Activated CD8-positive, alpha-beta memory T cell treated with anti-CD3 and anti-CD28 coated beads for 1 hour (primary cell): ENCODE measurements at regions not wholly inside any gene's neighbourhood (a gene's known extent, or its start where the extent isn't known, plus 50 kb on each side); places are given as distances from the start of the nearest gene placed in this dataset.

Experiments used
- DNase-seq, 2 donors: peaks; one replicate each; pipeline ENCODE4 v3.0.0-alpha.2; 2020; ENCODE audit warnings: low read depth in 1 of 2; ENCODE audit errors: extremely low read depth in 1 of 2

DNA sequence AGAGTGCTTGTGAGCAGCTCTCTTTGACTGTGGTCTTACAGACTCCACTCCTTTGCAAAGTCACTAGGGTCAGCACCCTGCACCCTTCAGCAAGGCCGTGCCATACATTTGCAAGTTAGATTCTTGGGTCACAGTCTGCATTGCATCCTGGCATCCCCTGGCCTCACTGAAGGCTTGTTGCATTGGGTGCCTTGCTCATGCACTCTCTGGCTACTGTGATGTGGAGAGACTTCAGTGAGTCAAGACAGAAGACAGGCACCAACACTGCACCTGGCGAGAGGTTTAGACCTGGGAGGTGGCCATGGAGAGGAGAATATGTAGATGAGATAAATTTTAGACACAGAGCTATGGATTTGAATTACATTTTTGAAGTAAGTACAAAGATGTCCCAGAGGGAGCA is 146.4 kb upstream of the COPS8 start:
- DNase-seq, result no peak

- no peak for DNase-seq
Measured at GRCh38 chr2:236939721-236940231, 145.9 kb upstream of the COPS8 start.

GRCh38 chr2:236940497-236940896 is 145.2 kb upstream of the COPS8 start:
- no peak for DNase-seq

DNA sequence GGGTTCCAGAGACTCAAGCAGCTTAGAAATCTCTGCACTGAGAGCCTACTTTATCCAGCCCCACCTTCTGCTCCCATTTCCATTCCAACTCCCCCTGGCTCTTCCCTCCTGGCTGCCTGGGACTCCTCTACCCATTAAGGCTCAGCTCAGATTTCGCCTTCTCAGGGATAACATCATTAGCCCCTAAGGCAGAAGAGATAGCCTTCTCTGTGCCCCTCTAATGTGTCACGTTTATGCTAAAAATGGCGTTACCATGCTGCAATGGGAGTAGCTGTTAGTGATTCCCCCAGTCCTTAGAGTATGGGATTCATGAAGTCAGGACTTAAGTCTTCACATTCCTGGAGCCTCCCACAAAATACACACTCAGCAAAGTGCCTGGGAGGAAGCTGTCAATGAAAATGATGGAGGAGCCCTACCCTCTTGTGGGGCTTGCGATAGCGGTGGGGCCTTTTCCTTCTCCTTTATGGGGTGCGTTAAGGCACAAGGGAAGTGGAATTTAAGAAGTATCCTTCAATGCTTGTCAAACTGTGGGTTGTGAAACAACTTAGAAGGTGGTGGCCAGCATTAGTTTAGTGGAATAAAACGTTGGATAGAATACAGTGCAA is 144.7 kb upstream of the COPS8 start:
- DNase-seq, result no peak

GRCh38 chr2:236941551-236941950 is 144.1 kb upstream of the COPS8 start:
- no peak for DNase-seq

DNA sequence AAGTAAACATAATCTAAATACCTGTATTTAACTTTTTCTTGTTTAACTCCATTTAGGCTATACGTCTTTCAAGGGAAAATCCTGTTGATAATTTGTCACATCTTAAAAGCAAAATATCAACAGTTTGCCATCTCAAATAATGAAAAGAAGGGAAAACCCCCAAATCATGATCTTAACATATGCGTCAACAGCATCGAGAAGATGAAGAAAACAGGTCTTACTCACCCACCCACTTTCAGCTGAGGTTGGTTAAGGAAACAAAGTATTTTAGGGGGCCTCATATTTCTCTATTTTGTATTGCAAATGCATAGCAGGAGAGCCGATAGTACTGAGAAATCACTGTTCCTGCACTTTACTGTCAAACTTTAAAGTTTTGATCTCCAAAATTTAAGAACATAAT is 143.1 kb upstream of the COPS8 start:
- DNase-seq, result no peak

- DNase-seq, result no peak
Measured at GRCh38 chr2:236943068-236943467, 142.6 kb upstream of the COPS8 start.

- no peak for DNase-seq
Measured at GRCh38 chr2:236943841-236944513, 141.7 kb upstream of the COPS8 start.

DNA sequence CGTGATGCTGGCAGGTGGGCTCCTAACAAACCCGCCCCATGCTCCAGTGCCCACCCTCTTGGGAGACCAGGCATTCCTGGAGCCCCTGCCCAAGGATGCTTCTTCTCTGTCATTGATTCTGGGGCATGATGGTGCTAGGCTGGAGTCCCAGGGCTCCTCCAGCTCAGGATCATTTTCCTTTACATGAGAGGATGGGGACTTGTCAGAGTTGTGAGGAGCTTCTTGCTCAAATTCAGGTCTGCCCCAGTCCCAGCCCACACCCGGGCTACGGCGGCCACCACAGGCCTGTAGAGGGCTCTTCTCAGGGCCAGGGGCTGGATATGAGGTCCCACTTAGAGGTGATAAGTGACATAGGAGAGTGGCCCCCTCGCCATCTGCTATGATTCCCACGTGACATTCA is 141.1 kb upstream of the COPS8 start:
- no peak for DNase-seq

DNA sequence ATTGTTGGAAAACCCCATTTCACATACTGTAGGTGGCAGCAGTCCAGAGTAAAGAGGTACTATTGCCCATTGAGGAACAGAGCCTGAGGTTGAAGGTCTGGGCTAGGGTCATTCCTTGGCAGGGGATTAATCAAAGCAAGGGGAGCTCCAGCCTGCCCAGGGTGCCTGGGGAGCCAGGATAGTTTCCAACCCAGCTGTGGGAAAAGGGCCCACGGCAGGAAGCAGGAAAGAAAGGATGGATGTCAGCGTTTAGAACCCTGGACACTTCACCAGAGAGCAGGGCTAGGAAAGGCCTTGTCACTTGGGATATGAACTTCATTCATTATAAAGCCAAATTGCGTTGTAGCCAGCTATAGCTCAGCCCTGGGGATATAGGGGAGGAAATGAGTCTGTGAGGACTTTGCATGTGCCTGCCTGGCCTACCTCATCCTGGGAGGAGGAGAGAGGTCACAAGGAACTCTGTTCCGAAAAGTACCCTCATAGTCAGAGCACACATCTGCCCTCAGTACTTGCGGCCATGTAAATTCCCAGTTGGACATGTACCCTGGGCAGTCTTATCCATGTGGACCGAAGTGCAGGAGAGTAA is 140.2 kb upstream of the COPS8 start:
- no peak for DNase-seq

DNA sequence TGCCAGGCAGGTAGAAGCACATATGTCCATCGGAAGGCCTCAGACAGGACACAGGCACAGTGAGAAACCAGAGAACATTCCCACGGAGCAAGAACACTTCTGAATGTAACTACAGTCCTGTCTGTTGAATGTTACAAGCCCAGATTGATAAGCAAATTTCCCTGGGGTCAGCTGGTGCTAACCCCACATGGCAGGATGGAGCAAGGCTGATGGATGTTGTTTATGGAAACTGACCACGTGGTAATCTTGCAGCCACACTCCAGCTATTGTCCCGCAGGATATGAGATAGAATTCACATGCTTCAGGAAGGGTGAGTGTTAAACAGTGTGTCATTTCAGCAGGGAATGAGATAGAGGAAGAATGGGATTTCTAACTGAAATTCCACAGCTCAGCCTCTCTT is 138.8 kb upstream of the COPS8 start:
- no peak for DNase-seq

DNA sequence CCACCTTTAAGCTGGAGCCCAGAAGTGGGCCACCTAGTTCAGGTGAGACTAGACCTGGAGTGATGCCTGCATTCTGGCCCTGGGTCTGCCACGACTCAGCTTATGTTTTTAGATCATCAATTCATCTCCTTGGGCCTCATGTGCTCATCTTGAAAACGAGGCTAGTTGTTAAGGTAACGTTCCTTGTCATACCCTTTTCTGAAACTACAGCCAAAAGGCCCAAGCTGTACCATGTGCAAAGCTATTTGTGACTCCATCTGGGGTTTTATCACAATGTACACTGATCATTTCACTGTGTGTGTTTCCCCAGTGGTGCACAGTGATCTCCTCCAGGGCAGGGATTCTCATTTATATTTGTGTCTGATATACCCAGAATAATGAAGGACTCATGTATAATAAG is 138.4 kb upstream of the COPS8 start:
- no peak for DNase-seq

DNA sequence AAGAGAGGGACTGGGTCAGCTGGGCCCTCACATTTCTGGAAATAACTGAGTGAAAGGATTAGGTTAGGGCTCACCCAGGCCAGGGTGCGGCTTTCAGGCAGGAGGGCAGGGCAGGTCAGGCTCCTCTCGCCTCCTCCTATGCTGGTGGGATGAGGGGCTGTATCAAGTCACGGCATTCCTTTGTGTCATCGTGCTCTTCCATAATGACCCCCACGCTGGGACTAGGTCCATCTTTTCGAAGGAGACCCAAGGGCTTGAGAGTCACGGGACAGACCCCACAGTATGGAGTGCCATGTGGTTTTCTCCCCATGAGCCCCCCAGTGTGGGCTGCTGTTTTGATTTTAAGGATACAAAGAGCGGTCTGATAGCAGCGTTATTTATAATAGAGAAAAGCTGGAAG is 137.8 kb upstream of the COPS8 start:
- no peak for DNase-seq

- no peak for DNase-seq
Measured at GRCh38 chr2:236949089-236949905, 136.4 kb upstream of the COPS8 start.

GRCh38 chr2:236951830-236952475 is 133.7 kb upstream of the COPS8 start:
- no peak for DNase-seq

GRCh38 chr2:236954641-236955040 is 131.0 kb upstream of the COPS8 start:
- no peak for DNase-seq

DNA sequence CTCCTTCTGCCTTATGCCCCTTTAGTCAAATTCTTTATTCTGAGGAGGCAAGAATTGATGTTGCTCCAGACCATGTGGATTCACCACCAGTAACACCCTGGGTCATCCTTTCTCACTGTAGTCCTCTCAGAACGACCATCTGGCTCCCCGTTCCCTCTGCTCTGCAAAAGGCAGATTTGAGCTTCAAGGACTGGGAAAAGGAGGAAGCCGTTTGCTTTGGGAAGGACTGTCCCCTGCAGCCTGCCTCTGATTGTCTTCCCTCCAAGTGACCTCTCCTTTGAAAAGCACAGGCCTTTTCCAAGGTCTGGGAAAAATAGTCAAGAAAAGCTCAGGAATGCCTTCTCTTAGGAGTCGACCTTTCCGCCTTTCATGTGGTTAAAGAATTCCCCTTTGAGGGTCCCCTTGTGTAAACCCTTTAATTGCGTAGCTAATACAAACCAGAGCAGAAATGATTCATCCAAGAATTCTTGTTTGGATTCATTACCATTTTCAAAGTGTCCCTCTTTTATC is 130.1 kb upstream of the COPS8 start:
- DNase-seq, result no peak

GRCh38 chr2:236956031-236956618 is 129.6 kb upstream of the COPS8 start:
- no peak for DNase-seq

GRCh38 chr2:236956641-236957040 is 129.0 kb upstream of the COPS8 start:
- DNase-seq, result no peak

DNA sequence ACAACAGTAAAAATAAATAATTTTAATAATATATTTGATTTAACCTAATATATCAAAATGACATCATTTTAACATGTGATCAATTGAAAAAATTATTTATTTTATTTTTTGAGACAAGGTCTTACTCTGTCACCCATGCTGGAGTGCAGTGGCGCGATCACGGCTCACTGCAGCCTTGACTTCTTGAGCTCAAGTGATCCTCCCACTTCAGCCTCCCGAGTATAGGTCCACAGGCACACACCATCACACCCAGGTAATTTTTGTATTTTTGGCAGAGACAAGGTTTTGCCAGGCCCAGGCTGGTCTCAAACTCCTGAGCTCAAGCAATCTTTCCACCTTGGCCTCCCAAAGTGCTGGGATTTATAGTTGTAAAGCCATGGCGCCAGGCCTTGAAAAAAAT is 126.7 kb upstream of the COPS8 start:
- DNase-seq, result no peak
